ENCODE measurements at regions not wholly inside any gene's neighbourhood (a gene's known extent, or its start where the extent isn't known, plus 50 kb on each side); places are given as distances from the start of the nearest gene placed in this dataset.

DNA sequence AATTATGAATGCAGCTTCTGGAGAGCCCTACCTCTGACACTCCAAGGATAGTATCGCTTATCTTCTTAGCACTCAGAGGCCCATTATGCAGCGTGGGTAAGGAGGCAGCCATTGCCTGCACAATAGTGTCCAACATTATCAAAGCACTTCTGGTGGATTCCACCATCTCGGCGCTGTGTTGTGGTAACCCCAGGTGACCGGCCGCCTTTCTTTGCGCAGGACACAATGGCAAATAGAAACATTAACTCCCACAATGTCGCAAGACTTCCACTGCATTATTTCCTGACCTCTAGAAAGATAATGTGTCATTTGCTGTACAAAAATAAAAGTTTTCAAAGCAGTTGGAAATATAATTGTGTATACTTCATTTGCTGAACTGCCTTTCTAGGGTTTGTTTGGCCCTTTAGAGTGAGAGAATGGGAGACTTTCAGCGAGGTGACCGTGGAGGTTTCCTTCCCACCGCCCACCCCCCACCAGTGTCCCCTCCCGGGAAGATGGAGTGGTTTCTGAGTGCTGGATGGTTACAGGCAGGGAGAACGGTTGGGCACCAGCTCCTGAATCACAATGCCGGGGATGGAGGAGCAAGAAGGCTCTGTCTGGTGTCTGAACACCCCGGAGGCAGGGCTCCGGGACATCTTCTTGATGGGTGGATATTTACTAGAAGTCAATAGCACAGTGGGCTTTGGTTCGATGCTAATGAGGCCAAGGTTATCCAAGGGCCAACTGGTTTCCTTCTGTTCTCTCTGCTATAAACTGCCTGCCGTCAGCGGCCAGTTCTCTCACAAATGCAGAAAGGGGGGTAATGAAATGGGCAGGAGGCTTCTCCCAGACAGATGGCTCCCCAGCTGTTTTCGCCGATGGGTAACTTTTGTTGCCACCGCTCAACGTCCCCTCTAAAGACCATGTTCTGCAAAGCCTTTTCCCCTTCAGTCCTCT, 215.4 kb upstream of the PROX1 start:
- TF ChIP-seq POLR2AphosphoS5 (IDR thresholded peaks at IDR 0.05; ENCODE audit: low read depth, low read length) (no peak), TCF7L2 (IDR thresholded peaks at IDR 0.05; ENCODE audit: low read depth, low read length) (no peak), SIN3A (IDR thresholded peaks at IDR 0.05; ENCODE audit: borderline replicate concordance, insufficient read depth, low read depth, low read length) (no peak)
- TF ChIP-seq, protein P1, sequence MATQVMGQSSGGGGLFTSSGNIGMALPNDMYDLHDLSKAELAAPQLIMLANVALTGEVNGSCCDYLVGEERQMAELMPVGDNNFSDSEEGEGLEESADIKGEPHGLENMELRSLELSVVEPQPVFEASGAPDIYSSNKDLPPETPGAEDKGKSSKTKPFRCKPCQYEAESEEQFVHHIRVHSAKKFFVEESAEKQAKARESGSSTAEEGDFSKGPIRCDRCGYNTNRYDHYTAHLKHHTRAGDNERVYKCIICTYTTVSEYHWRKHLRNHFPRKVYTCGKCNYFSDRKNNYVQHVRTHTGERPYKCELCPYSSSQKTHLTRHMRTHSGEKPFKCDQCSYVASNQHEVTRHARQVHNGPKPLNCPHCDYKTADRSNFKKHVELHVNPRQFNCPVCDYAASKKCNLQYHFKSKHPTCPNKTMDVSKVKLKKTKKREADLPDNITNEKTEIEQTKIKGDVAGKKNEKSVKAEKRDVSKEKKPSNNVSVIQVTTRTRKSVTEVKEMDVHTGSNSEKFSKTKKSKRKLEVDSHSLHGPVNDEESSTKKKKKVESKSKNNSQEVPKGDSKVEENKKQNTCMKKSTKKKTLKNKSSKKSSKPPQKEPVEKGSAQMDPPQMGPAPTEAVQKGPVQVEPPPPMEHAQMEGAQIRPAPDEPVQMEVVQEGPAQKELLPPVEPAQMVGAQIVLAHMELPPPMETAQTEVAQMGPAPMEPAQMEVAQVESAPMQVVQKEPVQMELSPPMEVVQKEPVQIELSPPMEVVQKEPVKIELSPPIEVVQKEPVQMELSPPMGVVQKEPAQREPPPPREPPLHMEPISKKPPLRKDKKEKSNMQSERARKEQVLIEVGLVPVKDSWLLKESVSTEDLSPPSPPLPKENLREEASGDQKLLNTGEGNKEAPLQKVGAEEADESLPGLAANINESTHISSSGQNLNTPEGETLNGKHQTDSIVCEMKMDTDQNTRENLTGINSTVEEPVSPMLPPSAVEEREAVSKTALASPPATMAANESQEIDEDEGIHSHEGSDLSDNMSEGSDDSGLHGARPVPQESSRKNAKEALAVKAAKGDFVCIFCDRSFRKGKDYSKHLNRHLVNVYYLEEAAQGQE (IDR thresholded peaks at IDR 0.05; ENCODE audit: insufficient read depth in 1 of 2, low read depth in 2 of 2, low read length in 1 of 2): no peak
- TF ChIP-seq, protein P2, sequence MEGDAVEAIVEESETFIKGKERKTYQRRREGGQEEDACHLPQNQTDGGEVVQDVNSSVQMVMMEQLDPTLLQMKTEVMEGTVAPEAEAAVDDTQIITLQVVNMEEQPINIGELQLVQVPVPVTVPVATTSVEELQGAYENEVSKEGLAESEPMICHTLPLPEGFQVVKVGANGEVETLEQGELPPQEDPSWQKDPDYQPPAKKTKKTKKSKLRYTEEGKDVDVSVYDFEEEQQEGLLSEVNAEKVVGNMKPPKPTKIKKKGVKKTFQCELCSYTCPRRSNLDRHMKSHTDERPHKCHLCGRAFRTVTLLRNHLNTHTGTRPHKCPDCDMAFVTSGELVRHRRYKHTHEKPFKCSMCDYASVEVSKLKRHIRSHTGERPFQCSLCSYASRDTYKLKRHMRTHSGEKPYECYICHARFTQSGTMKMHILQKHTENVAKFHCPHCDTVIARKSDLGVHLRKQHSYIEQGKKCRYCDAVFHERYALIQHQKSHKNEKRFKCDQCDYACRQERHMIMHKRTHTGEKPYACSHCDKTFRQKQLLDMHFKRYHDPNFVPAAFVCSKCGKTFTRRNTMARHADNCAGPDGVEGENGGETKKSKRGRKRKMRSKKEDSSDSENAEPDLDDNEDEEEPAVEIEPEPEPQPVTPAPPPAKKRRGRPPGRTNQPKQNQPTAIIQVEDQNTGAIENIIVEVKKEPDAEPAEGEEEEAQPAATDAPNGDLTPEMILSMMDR (IDR thresholded peaks at IDR 0.05): no peak

Measured in Panc1 (cell line).